Tibial nerve (tissue), 4 donors: ENCODE measurements at regions not wholly inside any gene's neighbourhood (a gene's known extent, or its start where the extent isn't known, plus 50 kb on each side); places are given as distances from the start of the nearest gene placed in this dataset.
A peak's percentile ranks its signal among the peaks of the same experiment; 100 is the strongest.

Experiments used
- DNase-seq, 2 donors: peaks; one replicate each; pipeline ENCODE4 v3.0.0-alpha.2; 2019; ENCODE audit warnings: low spot score in 2 of 2
- H3K27ac ChIP-seq, 4 donors: fragments of 200-600 bp; sonication (generic) in 3 of 4; one replicate each; pipeline ENCODE4 v1.5.1; 2017 to 2019; ENCODE audit warnings: mild to moderate bottlenecking in 1 of 4
- H3K27me3 ChIP-seq, 2 donors: fragments of 200-600 bp; sonication (generic) in 1 of 2; one replicate each; pipeline versions ENCODE4 v1.5.1 to v1.6.0; 2017 to 2019
- H3K36me3 ChIP-seq, 3 donors: fragments of 200-600 bp; sonication (generic); one replicate each; pipeline ENCODE4 v1.5.1; 2018 to 2019
- H3K4me1 ChIP-seq, 4 donors: fragments of 200-600 bp; sonication (generic) in 3 of 4; one replicate each; pipeline ENCODE4 v1.5.1; 2017 to 2019
- H3K4me3 ChIP-seq, 4 donors: fragments of 200-600 bp; sonication (generic) in 3 of 4; one replicate each; pipeline ENCODE4 v1.5.1; 2017 to 2019; ENCODE audit warnings: mild to moderate bottlenecking in 1 of 4, moderate library complexity in 1 of 4
- H3K9me3 ChIP-seq, 4 donors: fragments of 200-600 bp; sonication (generic) in 3 of 4; one replicate each; pipeline ENCODE4 v1.5.1; 2017 to 2019
- EP300 ChIP-seq, 2 donors: sonication (generic); formaldehyde crosslinking; IDR thresholded peaks; one replicate each; pipeline ENCODE4 v1.6.1; 2017; ENCODE audit warnings: antibody characterized with exemption in 2 of 2, mild to moderate bottlenecking in 1 of 2
- POLR2A ChIP-seq, 2 donors: fragments of 450-650 bp; IDR thresholded peaks; one replicate each; pipeline ENCODE4 v1.6.1; 2017; ENCODE audit warnings: antibody characterized with exemption in 2 of 2, mild to moderate bottlenecking in 2 of 2, moderate library complexity in 2 of 2
- WGBS, 2 donors: methylation state at CpG; one replicate each; pipeline ENCODE4 v1.1.5; 2018; 5-methylcytosine and 5-hydroxymethylcytosine counted together
- TF ChIP-seq, protein P1 (sequence below), 5 experiments: fragments of 200-600 bp in 3 of 5; fragments of 450-650 bp in 2 of 5; sonication (generic) in 3 of 5; IDR thresholded peaks; one replicate each; pipeline ENCODE4 v1.5.1; 2016 to 2019; ENCODE audit warnings: antibody characterized with exemption in 5 of 5, mild to moderate bottlenecking in 3 of 5, moderate library complexity in 2 of 5

DNA sequence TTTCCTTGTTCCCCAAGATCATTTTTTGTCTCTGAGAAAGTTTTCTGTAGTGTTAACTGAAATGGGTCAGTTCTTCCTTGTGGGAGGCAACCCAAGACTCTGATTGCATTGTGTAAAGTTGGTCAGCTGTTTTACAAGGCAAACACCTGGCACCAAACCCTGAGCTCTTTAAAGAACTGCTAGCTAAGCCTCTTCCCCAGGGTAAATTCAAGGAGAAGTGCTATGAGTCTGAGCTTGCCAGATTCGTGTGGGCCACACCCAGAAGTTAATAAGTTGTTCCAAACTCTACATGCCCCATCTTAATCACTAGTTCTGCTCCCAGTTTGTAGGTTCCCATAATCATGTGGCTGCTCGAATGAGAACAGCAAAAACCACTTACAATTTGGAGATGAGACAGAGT lies 214.5 kb downstream of the BTG1 start:
- DNase-seq: peak in 1 of 2 donors; percentile 18
- Histone ChIP-seq H3K4me1 (peaks cover 0 to 2% (median 0%) of the 10 kb centered on the region in 4 donors), H3K9me3 (no peaks in the 10 kb centered on the region), H3K27me3 (no peaks in the 10 kb centered on the region), H3K4me3 (no peak overlapping the region), H3K27ac (peak overlapping the region in 1 of 4 donors; percentile 31), H3K36me3 (no peaks in the 10 kb centered on the region)
- WGBS, 2 donors: 43 to 64% methylated on average over 2 of the region's 2 CpGs
- TF ChIP-seq, protein P1, sequence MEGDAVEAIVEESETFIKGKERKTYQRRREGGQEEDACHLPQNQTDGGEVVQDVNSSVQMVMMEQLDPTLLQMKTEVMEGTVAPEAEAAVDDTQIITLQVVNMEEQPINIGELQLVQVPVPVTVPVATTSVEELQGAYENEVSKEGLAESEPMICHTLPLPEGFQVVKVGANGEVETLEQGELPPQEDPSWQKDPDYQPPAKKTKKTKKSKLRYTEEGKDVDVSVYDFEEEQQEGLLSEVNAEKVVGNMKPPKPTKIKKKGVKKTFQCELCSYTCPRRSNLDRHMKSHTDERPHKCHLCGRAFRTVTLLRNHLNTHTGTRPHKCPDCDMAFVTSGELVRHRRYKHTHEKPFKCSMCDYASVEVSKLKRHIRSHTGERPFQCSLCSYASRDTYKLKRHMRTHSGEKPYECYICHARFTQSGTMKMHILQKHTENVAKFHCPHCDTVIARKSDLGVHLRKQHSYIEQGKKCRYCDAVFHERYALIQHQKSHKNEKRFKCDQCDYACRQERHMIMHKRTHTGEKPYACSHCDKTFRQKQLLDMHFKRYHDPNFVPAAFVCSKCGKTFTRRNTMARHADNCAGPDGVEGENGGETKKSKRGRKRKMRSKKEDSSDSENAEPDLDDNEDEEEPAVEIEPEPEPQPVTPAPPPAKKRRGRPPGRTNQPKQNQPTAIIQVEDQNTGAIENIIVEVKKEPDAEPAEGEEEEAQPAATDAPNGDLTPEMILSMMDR (IDR thresholded peaks at IDR 0.05): no peak
- no peak for TF ChIP-seq EP300 (IDR thresholded peaks at IDR 0.05)
- no peak for TF ChIP-seq POLR2A (IDR thresholded peaks at IDR 0.05)

DNA sequence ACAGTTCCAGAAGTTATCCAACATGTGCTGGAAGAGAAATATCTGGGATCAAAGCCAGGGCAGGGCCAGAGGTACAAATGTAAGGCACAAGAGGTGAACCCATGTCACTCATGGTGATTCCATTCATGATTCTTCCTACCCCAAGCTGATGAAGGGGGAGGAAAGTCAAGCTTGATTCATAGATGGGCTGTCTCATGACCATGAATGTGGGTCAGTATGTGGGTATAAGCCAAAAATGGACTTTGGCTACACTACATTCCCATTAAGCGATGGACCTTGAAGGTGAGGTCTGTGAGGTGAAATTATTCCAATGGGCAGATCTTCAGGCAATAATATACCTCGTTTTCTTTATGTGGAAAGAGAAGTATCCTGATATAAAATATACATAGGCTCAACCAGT lies 217.1 kb downstream of the BTG1 start:
- TF ChIP-seq POLR2A (IDR thresholded peaks at IDR 0.05): no peak
- TF ChIP-seq, protein P1 (IDR thresholded peaks at IDR 0.05): no peak
- TF ChIP-seq EP300 (IDR thresholded peaks at IDR 0.05): no peak
- Histone ChIP-seq H3K27ac (no peak overlapping the region), H3K9me3 (no peaks in the 10 kb centered on the region), H3K4me1 (peaks cover 0 to 2% (median 0%) of the 10 kb centered on the region in 4 donors), H3K36me3 (no peaks in the 10 kb centered on the region), H3K4me3 (no peak overlapping the region), H3K27me3 (no peaks in the 10 kb centered on the region)
- 87 to 90% methylated on average over 2 of the region's 2 CpGs for WGBS, 2 donors
- DNase-seq: no peak

DNA sequence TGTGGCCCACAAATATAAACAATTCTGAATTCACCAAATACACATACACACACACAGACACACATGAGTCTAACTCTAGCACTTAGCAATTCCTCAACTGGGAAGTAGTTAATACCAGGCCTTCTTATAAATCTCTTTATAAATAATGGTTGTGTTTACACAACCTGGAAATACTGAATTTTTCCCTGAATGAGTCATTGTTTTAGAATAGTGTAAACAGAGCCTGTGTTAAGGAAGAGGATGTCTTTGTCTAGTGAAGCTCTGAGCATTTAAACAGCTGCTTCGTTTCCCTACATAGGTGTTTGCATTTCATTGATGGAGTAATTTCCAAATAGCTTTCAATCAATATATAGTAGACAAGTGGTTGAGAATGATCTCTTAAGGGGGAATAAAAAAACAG lies 218.8 kb downstream of the BTG1 start:
- no peaks in the 10 kb centered on the region for H3K27me3 ChIP-seq
- peaks cover 0 to 2% (median 0%) of the 10 kb centered on the region in 4 donors for H3K4me1 ChIP-seq
- no peaks in the 10 kb centered on the region for H3K9me3 ChIP-seq
- 35 to 36% methylated on average over 1 of the region's 1 CpG for WGBS, 2 donors
- H3K36me3 ChIP-seq: no peaks in the 10 kb centered on the region
- no peak for DNase-seq
- no peak for TF ChIP-seq POLR2A (IDR thresholded peaks at IDR 0.05)
- TF ChIP-seq, protein P1 (IDR thresholded peaks at IDR 0.05): no peak
- TF ChIP-seq EP300 (IDR thresholded peaks at IDR 0.05): no peak
- no peak overlapping the region for H3K27ac ChIP-seq
- H3K4me3 ChIP-seq: no peak overlapping the region

DNA sequence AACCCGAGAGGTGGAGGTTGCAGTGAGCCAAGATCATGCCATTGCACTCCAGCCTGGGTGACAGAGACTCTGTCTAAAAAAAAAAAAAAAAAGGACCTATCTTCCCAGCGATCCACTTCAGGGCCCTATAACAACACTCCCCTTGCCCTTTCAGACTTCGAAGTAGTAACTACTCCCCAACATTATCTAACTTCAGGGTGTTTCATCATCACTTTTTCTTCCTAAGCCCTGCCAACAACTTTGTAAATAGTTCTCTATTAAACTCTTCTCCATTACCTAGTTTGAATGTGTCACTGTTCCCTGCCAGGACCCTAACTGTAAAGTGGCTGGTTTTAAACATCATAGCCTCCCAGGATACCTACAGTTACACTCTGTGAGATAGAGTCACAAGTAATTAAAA lies 220.8 kb downstream of the BTG1 start:
- 87 to 99% methylated on average over 3 of the region's 3 CpGs for WGBS, 2 donors
- no peaks in the 10 kb centered on the region for H3K27me3 ChIP-seq
- no peak for DNase-seq
- TF ChIP-seq, protein P1 (IDR thresholded peaks at IDR 0.05): no peak
- no peak for TF ChIP-seq POLR2A (IDR thresholded peaks at IDR 0.05)
- no peak for TF ChIP-seq EP300 (IDR thresholded peaks at IDR 0.05)
- no peak overlapping the region for H3K4me3 ChIP-seq
- H3K4me1 ChIP-seq: peaks cover 0 to 3% (median 0%) of the 10 kb centered on the region in 4 donors
- no peaks in the 10 kb centered on the region for H3K36me3 ChIP-seq
- no peaks in the 10 kb centered on the region for H3K9me3 ChIP-seq
- no peak overlapping the region for H3K27ac ChIP-seq

DNA sequence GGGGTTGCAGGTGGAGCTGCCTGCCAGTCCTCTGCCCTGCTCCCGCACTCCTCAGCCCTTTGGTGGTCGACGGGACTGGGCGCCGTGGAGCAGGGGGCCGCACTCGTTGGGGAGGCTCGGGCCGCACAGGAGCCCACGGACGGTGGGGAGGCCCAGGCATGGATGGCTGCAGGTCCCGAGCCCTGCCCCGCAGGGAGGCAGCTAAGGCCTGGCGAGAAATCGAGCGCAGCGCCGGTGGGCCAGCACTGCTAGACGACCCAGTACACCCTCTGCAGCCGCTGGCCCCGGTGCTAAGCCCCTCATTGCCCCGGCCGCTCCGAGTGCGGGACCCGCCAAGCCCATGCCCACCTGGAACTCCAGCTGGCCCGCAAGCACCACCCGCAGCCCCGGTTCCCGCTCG lies 221.8 kb downstream of the BTG1 start:
- Histone ChIP-seq H3K4me3 (no peak overlapping the region), H3K27me3 (no peaks in the 10 kb centered on the region), H3K9me3 (no peaks in the 10 kb centered on the region), H3K27ac (no peak overlapping the region), H3K4me1 (peaks cover 0 to 3% (median 0%) of the 10 kb centered on the region in 4 donors), H3K36me3 (no peaks in the 10 kb centered on the region)
- 94% methylated on average over 7 to 31 of the region's 31 CpGs for WGBS, 2 donors
- TF ChIP-seq EP300 (IDR thresholded peaks at IDR 0.05): no peak
- no peak for TF ChIP-seq POLR2A (IDR thresholded peaks at IDR 0.05)
- TF ChIP-seq, protein P1 (IDR thresholded peaks at IDR 0.05): no peak
- DNase-seq: no peak
